Naive thymus-derived CD4-positive, alpha-beta T cell (primary cell): ENCODE measurements at regions not wholly inside any gene's neighbourhood (a gene's known extent, or its start where the extent isn't known, plus 50 kb on each side); places are given as distances from the start of the nearest gene placed in this dataset.

ENCODE experiments used
- ATAC-seq: fragments of 150-1000 bp; cut with Tn5 transposase; 2 replicates; pipeline ENCODE4 v1.10.0; 2021; ENCODE audit warnings: mild to moderate bottlenecking, moderate library complexity
- CTCF ChIA-PET: fragments of 350-600 bp; sonication (Branson Sonifier 250); formaldehyde crosslinking; loops from one replicate; lab custom pipeline; 2021; ENCODE audit warnings: antibody characterized with exemption; lab: Charles Lee
- POLR2A ChIA-PET: fragments of 350-600 bp; sonication (Branson Sonifier 250); formaldehyde crosslinking; loops from one replicate; lab custom pipeline; 2021; ENCODE audit warnings: antibody characterized with exemption, inconsistent platforms; lab: Charles Lee
- DNase-seq, 9 donors: peaks; one replicate each; pipeline versions ENCODE4 v3.0.0 to v3.0.0-alpha.2; 2020 to 2022; ENCODE audit warnings: mixed read lengths in 1 of 9
- H3K27ac ChIP-seq: one replicate; pipeline ENCODE4 v1.7.0; 2013; ENCODE audit warnings: mild to moderate bottlenecking, low read depth, low read length, moderate library complexity
- H3K27me3 ChIP-seq, 2 donors: one replicate each; pipeline ENCODE4 v1.7.0; 2013; ENCODE audit warnings: low read length in 2 of 2, mild to moderate bottlenecking in 2 of 2, moderate library complexity in 2 of 2; ENCODE audit not compliant: control insufficient read depth in 2 of 2, insufficient read depth in 2 of 2
- H3K36me3 ChIP-seq, 3 experiments: 1 replicate in 2 of 3; 2 replicates in 1 of 3; pipeline ENCODE4 v1.7.0; 2013; ENCODE audit warnings: low read length in 3 of 3, mild to moderate bottlenecking in 3 of 3, moderate library complexity in 1 of 3; ENCODE audit not compliant: insufficient read depth in 3 of 3, control insufficient read depth in 2 of 3
- H3K4me1 ChIP-seq, 2 donors: one replicate each; pipeline ENCODE4 v1.7.0; 2013; ENCODE audit warnings: low read length in 2 of 2, mild to moderate bottlenecking in 2 of 2, moderate library complexity in 1 of 2; ENCODE audit not compliant: control insufficient read depth in 2 of 2, insufficient read depth in 2 of 2
- H3K4me3 ChIP-seq: 2 replicates; pipeline ENCODE4 v1.7.0; 2013; ENCODE audit warnings: mild to moderate bottlenecking, low read length
- H3K9me3 ChIP-seq, 3 experiments: 1 replicate in 2 of 3; 2 replicates in 1 of 3; pipeline ENCODE4 v1.7.0; 2013; ENCODE audit warnings: low read length in 3 of 3; ENCODE audit not compliant: control insufficient read depth in 2 of 3
- H3K27ac Mint-ChIP-seq, 9 donors: one replicate each; pipeline ENCODE4 v1.8.0; 2020 to 2022; ENCODE audit warnings: mixed read lengths in 9 of 9, mild to moderate bottlenecking in 8 of 9, moderate library complexity in 5 of 9, inconsistent platforms in 2 of 9
- H3K27me3 Mint-ChIP-seq, 5 donors: one replicate each; pipeline ENCODE4 v1.8.0; 2021 to 2022; ENCODE audit warnings: mixed read lengths in 5 of 5, mild to moderate bottlenecking in 1 of 5
- H3K36me3 Mint-ChIP-seq, 5 donors: one replicate each; pipeline ENCODE4 v1.8.0; 2020 to 2022; ENCODE audit warnings: mixed read lengths in 5 of 5, mild to moderate bottlenecking in 3 of 5, inconsistent platforms in 1 of 5
- H3K4me1 Mint-ChIP-seq, 7 donors: one replicate each; pipeline ENCODE4 v1.8.0; 2020 to 2022; ENCODE audit warnings: mixed read lengths in 7 of 7, mild to moderate bottlenecking in 3 of 7, inconsistent platforms in 1 of 7
- H3K4me3 Mint-ChIP-seq, 10 donors: one replicate each; pipeline ENCODE4 v1.8.0; 2020 to 2022; ENCODE audit warnings: mild to moderate bottlenecking in 10 of 10, mixed read lengths in 10 of 10, moderate library complexity in 6 of 10, inconsistent platforms in 2 of 10
- H3K9me3 Mint-ChIP-seq, 11 donors: one replicate each; pipeline ENCODE4 v1.8.0; 2020 to 2022; ENCODE audit warnings: mixed read lengths in 11 of 11, mild to moderate bottlenecking in 4 of 11, inconsistent platforms in 1 of 11, moderate library complexity in 1 of 11
- intact Hi-C, 2 donors: fragments of 100-400 bp; cut with micrococcal nuclease; formaldehyde crosslinking; loops; one replicate each; pipeline ENCODE4 v1.15.1; 2023

GRCh38 chr1:106492880-106493279 is 563.6 kb upstream of the PRMT6 start:
- ChIA-PET CTCF (no interaction called here), POLR2A (no interaction called here)
- H3K9me3 Mint-ChIP-seq: peaks cover 0 to 21% (median 3%) of the 10 kb centered on the region in 11 donors
- no peaks in the 10 kb centered on the region for H3K4me1 Mint-ChIP-seq
- Histone ChIP-seq H3K4me3 (no peak overlapping the region), H3K4me1 (no peaks in the 10 kb centered on the region), H3K9me3 (no peaks in the 10 kb centered on the region), H3K36me3 (no peaks in the 10 kb centered on the region), H3K27me3 (no peaks in the 10 kb centered on the region), H3K27ac (no peak overlapping the region)
- no peak overlapping the region for H3K27ac Mint-ChIP-seq
- no peak overlapping the region for H3K4me3 Mint-ChIP-seq
- no peaks in the 10 kb centered on the region for H3K27me3 Mint-ChIP-seq
- no peak for ATAC-seq
- intact Hi-C loops: no loop called here
- no peak for DNase-seq
- no peaks in the 10 kb centered on the region for H3K36me3 Mint-ChIP-seq

GRCh38 chr1:106494646-106495045 is 561.8 kb upstream of the PRMT6 start:
- Histone ChIP-seq H3K36me3 (no peaks in the 10 kb centered on the region), H3K4me3 (no peak overlapping the region), H3K4me1 (no peaks in the 10 kb centered on the region), H3K27me3 (no peaks in the 10 kb centered on the region), H3K9me3 (no peaks in the 10 kb centered on the region), H3K27ac (no peak overlapping the region)
- Mint-ChIP-seq H3K4me3 (no peak overlapping the region), H3K36me3 (no peaks in the 10 kb centered on the region), H3K9me3 (peaks cover 0 to 10% (median 2%) of the 10 kb centered on the region in 11 donors), H3K27ac (no peak overlapping the region), H3K27me3 (no peaks in the 10 kb centered on the region), H3K4me1 (no peaks in the 10 kb centered on the region)
- ATAC-seq: no peak
- CTCF ChIA-PET: no interaction called here
- intact Hi-C loops: no loop called here
- POLR2A ChIA-PET: no interaction called here
- DNase-seq: no peak

GRCh38 chr1:106498238-106498637 is 558.2 kb upstream of the PRMT6 start:
- H3K27me3 ChIP-seq: no peaks in the 10 kb centered on the region
- H3K9me3 ChIP-seq: no peaks in the 10 kb centered on the region
- Mint-ChIP-seq H3K27me3 (no peaks in the 10 kb centered on the region), H3K4me3 (no peak overlapping the region), H3K36me3 (no peaks in the 10 kb centered on the region), H3K9me3 (peaks cover 0 to 15% (median 5%) of the 10 kb centered on the region in 11 donors), H3K27ac (no peak overlapping the region), H3K4me1 (no peaks in the 10 kb centered on the region)
- H3K36me3 ChIP-seq: no peaks in the 10 kb centered on the region
- no peaks in the 10 kb centered on the region for H3K4me1 ChIP-seq
- ATAC-seq (no peak), DNase-seq (no peak)
- intact Hi-C loops: no loop called here
- H3K27ac ChIP-seq: no peak overlapping the region
- POLR2A ChIA-PET: no interaction called here
- no peak overlapping the region for H3K4me3 ChIP-seq
- CTCF ChIA-PET: no interaction called here

DNA sequence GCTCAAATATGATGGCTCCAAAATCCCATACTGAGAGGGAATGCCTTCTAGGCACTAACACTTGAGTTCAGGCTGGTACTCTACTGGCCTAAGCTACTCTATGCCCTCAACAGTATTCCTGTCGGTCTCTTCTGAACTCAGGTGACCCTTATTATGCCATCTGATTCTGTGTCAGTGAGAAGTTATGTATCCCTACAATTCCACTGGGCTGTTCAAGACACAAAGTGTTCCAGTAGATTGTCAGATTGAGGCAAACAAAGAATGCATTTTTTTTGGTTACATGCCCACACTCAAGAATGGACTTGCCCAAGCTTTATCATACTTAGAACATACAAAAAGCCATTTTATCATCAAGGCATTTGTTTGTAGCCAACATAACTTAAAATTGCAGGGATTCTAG is 553.8 kb upstream of the PRMT6 start:
- Mint-ChIP-seq H3K9me3 (peaks cover 0 to 17% (median 4%) of the 10 kb centered on the region in 11 donors), H3K27me3 (no peaks in the 10 kb centered on the region), H3K27ac (no peak overlapping the region), H3K4me1 (no peaks in the 10 kb centered on the region), H3K36me3 (no peaks in the 10 kb centered on the region), H3K4me3 (no peak overlapping the region)
- Histone ChIP-seq H3K36me3 (no peaks in the 10 kb centered on the region), H3K27me3 (no peaks in the 10 kb centered on the region), H3K4me1 (no peaks in the 10 kb centered on the region), H3K9me3 (peaks cover 0 to 4% (median 0%) of the 10 kb centered on the region in 3 experiments), H3K4me3 (no peak overlapping the region), H3K27ac (no peak overlapping the region)
- ChIA-PET POLR2A (no interaction called here), CTCF (no interaction called here)
- intact Hi-C loops: no loop called here
- ATAC-seq: no peak
- DNase-seq: no peak

DNA sequence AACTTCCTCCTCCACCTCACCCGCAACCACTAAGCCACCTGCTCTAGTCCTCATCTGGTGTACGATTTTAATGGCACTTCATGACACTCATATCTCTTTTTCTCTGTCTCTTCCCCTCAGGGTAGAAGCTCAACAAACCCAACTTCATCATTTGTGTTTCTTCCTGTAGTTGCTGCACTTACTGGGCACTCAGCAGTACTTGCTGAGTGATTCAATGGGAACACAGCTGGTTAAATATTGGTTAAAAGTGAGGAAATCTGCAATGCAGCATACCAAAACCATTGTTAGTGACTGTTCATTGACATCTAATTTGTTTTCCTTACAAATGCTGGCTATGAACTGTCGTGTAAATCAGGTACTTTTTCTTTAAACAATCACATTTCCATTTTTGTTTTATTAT is 541.1 kb upstream of the PRMT6 start:
- intact Hi-C loops: no loop called here
- ATAC-seq: no peak

GRCh38 chr1:106517224-106517623 is 539.2 kb upstream of the PRMT6 start:
- H3K27ac ChIP-seq: no peak overlapping the region
- no peaks in the 10 kb centered on the region for H3K4me1 ChIP-seq
- Mint-ChIP-seq H3K27ac (no peak overlapping the region), H3K4me3 (no peak overlapping the region), H3K9me3 (peaks cover 0 to 9% (median 0%) of the 10 kb centered on the region in 11 donors), H3K4me1 (no peaks in the 10 kb centered on the region), H3K27me3 (no peaks in the 10 kb centered on the region), H3K36me3 (no peaks in the 10 kb centered on the region)
- no peaks in the 10 kb centered on the region for H3K36me3 ChIP-seq
- no peak overlapping the region for H3K4me3 ChIP-seq
- ChIA-PET POLR2A (no interaction called here), CTCF (no interaction called here)
- ATAC-seq (no peak), DNase-seq (no peak)
- no peaks in the 10 kb centered on the region for H3K9me3 ChIP-seq
- H3K27me3 ChIP-seq: no peaks in the 10 kb centered on the region
- intact Hi-C loops: no loop called here

More for the DNA sequence above, 541.1 kb upstream of the PRMT6 start:
- H3K36me3 ChIP-seq: no peaks in the 10 kb centered on the region
- no peaks in the 10 kb centered on the region for H3K9me3 ChIP-seq
- ChIA-PET CTCF (no interaction called here), POLR2A (no interaction called here)
- no peaks in the 10 kb centered on the region for H3K4me1 ChIP-seq
- H3K36me3 Mint-ChIP-seq: no peaks in the 10 kb centered on the region
- no peaks in the 10 kb centered on the region for H3K27me3 Mint-ChIP-seq
- no peaks in the 10 kb centered on the region for H3K27me3 ChIP-seq
- H3K27ac ChIP-seq: no peak overlapping the region
- no peak overlapping the region for H3K4me3 Mint-ChIP-seq
- no peak for DNase-seq
- no peak overlapping the region for H3K4me3 ChIP-seq
- peaks cover 0 to 9% (median 0%) of the 10 kb centered on the region in 11 donors for H3K9me3 Mint-ChIP-seq
- no peaks in the 10 kb centered on the region for H3K4me1 Mint-ChIP-seq
- no peak overlapping the region for H3K27ac Mint-ChIP-seq

- no peaks in the 10 kb centered on the region for H3K36me3 ChIP-seq
- intact Hi-C loops: no loop called here
- ATAC-seq: no peak
- Mint-ChIP-seq H3K27me3 (no peaks in the 10 kb centered on the region), H3K36me3 (no peaks in the 10 kb centered on the region), H3K4me3 (no peak overlapping the region), H3K27ac (no peak overlapping the region), H3K4me1 (no peaks in the 10 kb centered on the region), H3K9me3 (peaks cover 0 to 21% (median 2%) of the 10 kb centered on the region in 11 donors)
- no peaks in the 10 kb centered on the region for H3K9me3 ChIP-seq
- no peak overlapping the region for H3K27ac ChIP-seq
- ChIA-PET POLR2A (no interaction called here), CTCF (no interaction called here)
- H3K4me1 ChIP-seq: no peaks in the 10 kb centered on the region
- H3K27me3 ChIP-seq: no peaks in the 10 kb centered on the region
- no peak for DNase-seq
- H3K4me3 ChIP-seq: no peak overlapping the region
Observed at GRCh38 chr1:106523497-106523896, 533.0 kb upstream of the PRMT6 start.
